Immature natural killer cell (primary cell): ENCODE measurements at regions not wholly inside any gene's neighbourhood (a gene's known extent, or its start where the extent isn't known, plus 50 kb on each side); places are given as distances from the start of the nearest gene placed in this dataset.

ENCODE experiments used
- DNase-seq, 3 donors: peaks; one replicate each; pipeline ENCODE4 v3.0.0; 2022; ENCODE audit warnings: mixed read lengths in 1 of 3
- H3K27ac Mint-ChIP-seq, 6 donors: one replicate each; pipeline ENCODE4 v1.8.0; 2020; ENCODE audit warnings: mixed read lengths in 6 of 6, mild to moderate bottlenecking in 5 of 6, inconsistent platforms in 4 of 6, moderate library complexity in 3 of 6
- H3K27me3 Mint-ChIP-seq, 3 donors: one replicate each; pipeline ENCODE4 v1.8.0; 2020 to 2021; ENCODE audit warnings: low read depth in 3 of 3, mild to moderate bottlenecking in 3 of 3, mixed read lengths in 3 of 3, moderate library complexity in 3 of 3, inconsistent platforms in 1 of 3
- H3K36me3 Mint-ChIP-seq, 3 donors: one replicate each; pipeline ENCODE4 v1.8.0; 2020; ENCODE audit warnings: mixed read lengths in 3 of 3, inconsistent platforms in 2 of 3, mild to moderate bottlenecking in 2 of 3
- H3K4me1 Mint-ChIP-seq, 2 donors: one replicate each; pipeline ENCODE4 v1.8.0; 2020; ENCODE audit warnings: inconsistent platforms in 2 of 2, mild to moderate bottlenecking in 2 of 2, mixed read lengths in 2 of 2, moderate library complexity in 1 of 2
- H3K4me3 Mint-ChIP-seq, 5 donors: one replicate each; pipeline ENCODE4 v1.8.0; 2020; ENCODE audit warnings: mild to moderate bottlenecking in 5 of 5, mixed read lengths in 5 of 5, inconsistent platforms in 3 of 5, moderate library complexity in 3 of 5
- H3K9me3 Mint-ChIP-seq, 6 donors: one replicate each; pipeline ENCODE4 v1.8.0; 2020; ENCODE audit warnings: mild to moderate bottlenecking in 6 of 6, mixed read lengths in 6 of 6, inconsistent platforms in 4 of 6, moderate library complexity in 3 of 6

- DNase-seq, result no peak
- H3K4me3 Mint-ChIP-seq, result no peak overlapping the region
These were observed 91.6 kb downstream of the TMX3 start for GRCh38 chr18:68623342-68623741.

GRCh38 chr18:68611311-68611710 is 103.6 kb downstream of the TMX3 start:
- Mint-ChIP-seq H3K27me3 (peaks cover 3 to 4% (median 3%) of the 10 kb centered on the region in 3 donors), H3K36me3 (no peaks in the 10 kb centered on the region), H3K4me3 (no peak overlapping the region), H3K27ac (no peak overlapping the region), H3K9me3 (peaks cover 0 to 8% (median under 1%) of the 10 kb centered on the region in 6 donors), H3K4me1 (no peaks in the 10 kb centered on the region)
- DNase-seq, result no peak

More at GRCh38 chr18:68623342-68623741, 91.6 kb downstream of the TMX3 start:
- H3K4me1 Mint-ChIP-seq, result no peaks in the 10 kb centered on the region
- no peak overlapping the region for H3K27ac Mint-ChIP-seq
- H3K36me3 Mint-ChIP-seq, result no peaks in the 10 kb centered on the region
- peaks cover 0 to 4% (median 2%) of the 10 kb centered on the region in 3 donors for H3K27me3 Mint-ChIP-seq
- H3K9me3 Mint-ChIP-seq, result peaks cover 0 to 3% (median 0%) of the 10 kb centered on the region in 6 donors

DNA sequence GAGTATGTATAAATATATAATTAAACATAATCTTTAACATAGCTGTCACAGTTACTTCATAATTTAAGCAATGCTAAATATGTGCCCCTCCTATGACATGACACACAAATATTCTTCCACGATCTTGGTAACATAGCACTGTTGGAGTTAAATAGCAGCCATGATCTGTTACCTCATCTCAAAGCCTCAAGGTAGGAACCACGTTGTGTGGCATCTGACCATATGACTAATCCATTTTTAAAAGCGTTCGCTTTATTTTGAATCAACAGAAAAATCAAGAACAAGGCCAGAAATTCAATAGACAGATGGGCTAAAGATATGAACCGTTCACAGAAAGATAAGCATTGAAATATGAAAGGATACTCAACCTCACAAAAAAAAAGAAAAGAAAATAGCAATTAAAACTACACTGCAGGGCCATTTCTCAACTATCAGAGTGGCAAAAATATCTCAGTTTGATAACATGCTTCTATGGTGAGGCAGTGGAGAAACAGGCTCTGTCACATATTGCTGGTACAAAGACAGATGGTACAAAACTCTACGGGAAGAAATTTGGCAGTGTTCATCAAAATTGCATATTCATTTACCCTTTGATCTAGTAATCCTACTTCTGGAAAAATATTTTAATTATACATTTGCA is 105.9 kb downstream of the TMX3 start:
- DNase-seq, result no peak
- H3K9me3 Mint-ChIP-seq, result peaks cover 0 to 8% (median under 1%) of the 10 kb centered on the region in 6 donors
- H3K4me1 Mint-ChIP-seq, result no peaks in the 10 kb centered on the region
- H3K4me3 Mint-ChIP-seq, result no peak overlapping the region
- H3K27me3 Mint-ChIP-seq, result peaks cover 3 to 4% (median 3%) of the 10 kb centered on the region in 3 donors
- no peak overlapping the region for H3K27ac Mint-ChIP-seq
- H3K36me3 Mint-ChIP-seq, result no peaks in the 10 kb centered on the region

DNA sequence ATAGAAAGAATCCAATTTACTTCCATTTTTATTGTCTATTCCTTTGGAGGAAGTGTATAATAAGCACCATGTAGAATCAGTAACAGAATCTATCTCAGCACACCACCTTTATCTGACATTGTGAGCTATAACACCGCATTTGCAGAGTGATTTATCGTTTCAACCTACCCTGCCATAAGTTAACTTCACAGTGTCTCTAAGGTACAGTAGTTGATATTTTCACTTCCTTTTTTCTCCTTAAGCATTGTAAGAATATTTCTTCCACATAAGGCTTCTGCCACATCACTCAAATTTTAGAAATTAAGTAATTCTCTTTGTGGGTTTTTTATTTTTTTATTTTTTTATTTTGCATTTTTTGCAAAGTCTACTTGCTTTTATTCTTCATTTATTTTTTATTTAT is 107.1 kb downstream of the TMX3 start:
- Mint-ChIP-seq H3K4me1 (no peaks in the 10 kb centered on the region), H3K27me3 (peaks cover 2 to 3% (median 3%) of the 10 kb centered on the region in 3 donors), H3K9me3 (peaks cover 0 to 8% (median 2%) of the 10 kb centered on the region in 6 donors), H3K4me3 (no peak overlapping the region), H3K27ac (no peak overlapping the region), H3K36me3 (no peaks in the 10 kb centered on the region)
- DNase-seq, result no peak

- Mint-ChIP-seq H3K4me3 (no peak overlapping the region), H3K36me3 (no peaks in the 10 kb centered on the region), H3K27ac (no peak overlapping the region), H3K4me1 (no peaks in the 10 kb centered on the region), H3K27me3 (peaks cover 0 to 8% (median 0%) of the 10 kb centered on the region in 3 donors), H3K9me3 (peaks cover 0 to 3% (median 0%) of the 10 kb centered on the region in 6 donors)
- DNase-seq, result no peak
These were observed 110.7 kb downstream of the TMX3 start for GRCh38 chr18:68604256-68604655.

GRCh38 chr18:68596016-68596415 is 118.9 kb downstream of the TMX3 start:
- Mint-ChIP-seq H3K4me1 (no peaks in the 10 kb centered on the region), H3K27me3 (no peaks in the 10 kb centered on the region), H3K27ac (no peak overlapping the region), H3K9me3 (peaks cover 0 to 4% (median 0%) of the 10 kb centered on the region in 6 donors), H3K4me3 (no peak overlapping the region), H3K36me3 (no peaks in the 10 kb centered on the region)
- DNase-seq, result no peak

DNA sequence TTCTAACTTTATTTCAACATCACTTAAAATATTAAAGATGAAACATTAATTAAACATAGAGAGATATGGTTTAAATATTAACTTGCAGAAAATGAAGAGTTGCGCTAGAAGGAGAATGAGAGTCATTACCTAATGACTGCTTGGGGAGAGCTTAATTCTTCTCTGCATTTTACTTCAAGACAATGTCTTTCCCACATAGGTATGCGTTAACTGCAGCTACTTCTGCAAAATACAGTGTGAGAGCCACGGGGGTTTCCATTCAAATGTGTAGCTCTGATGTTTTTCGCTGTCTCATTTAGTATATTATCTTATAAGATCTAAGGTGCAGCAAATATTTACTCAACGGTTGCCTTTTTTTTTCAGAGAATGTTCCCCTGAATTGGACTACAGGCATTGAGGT is 126.7 kb downstream of the TMX3 start:
- Mint-ChIP-seq H3K27me3 (peaks cover 0 to 4% (median 1%) of the 10 kb centered on the region in 3 donors), H3K27ac (no peak overlapping the region), H3K36me3 (no peaks in the 10 kb centered on the region), H3K4me3 (no peak overlapping the region), H3K4me1 (no peaks in the 10 kb centered on the region), H3K9me3 (peaks cover 0 to 6% (median under 1%) of the 10 kb centered on the region in 6 donors)
- no peak for DNase-seq

DNA sequence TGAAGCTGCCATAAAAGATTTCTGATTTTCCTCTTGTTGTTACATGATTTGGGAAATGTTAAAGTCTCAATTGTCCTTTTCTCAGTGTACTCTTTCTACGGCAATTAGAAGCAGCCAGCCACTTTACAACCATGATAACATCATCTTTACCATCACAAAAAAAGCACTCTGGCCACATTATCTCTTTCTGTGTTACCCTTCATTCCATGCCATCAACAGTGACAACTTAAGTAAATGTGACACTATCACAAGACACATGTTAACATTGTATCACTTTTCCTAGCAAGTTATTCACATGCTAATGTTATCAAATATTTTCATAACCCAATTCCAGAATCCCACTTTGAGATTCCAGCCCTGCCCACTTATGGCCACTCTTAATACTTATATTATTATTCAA is 131.2 kb downstream of the TMX3 start:
- Mint-ChIP-seq H3K4me1 (no peaks in the 10 kb centered on the region), H3K36me3 (no peaks in the 10 kb centered on the region), H3K27ac (no peak overlapping the region), H3K9me3 (peaks cover 0 to 2% (median 0%) of the 10 kb centered on the region in 6 donors), H3K27me3 (peaks cover 0 to 4% (median 0%) of the 10 kb centered on the region in 3 donors), H3K4me3 (no peak overlapping the region)
- no peak for DNase-seq

DNA sequence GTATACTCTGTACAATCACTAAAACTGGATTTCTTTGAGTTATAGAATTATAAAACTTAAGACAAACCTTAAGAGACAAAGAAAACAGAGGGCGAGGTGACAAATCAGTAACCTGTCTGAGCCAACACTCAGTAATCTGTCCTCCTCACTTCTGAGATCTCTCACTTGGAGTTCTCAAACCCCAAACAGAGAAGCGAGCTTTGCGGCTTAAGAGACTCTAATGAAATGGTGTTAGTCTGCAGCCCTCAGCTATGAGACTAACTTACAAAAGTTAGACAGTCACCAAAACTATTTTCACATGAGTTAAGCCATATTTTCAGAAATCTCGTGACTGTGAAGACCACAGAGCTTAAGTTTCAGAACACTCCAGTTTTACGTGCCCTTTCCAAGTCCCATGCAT is 140.6 kb downstream of the TMX3 start:
- Mint-ChIP-seq H3K9me3 (peaks cover 0 to 8% (median under 1%) of the 10 kb centered on the region in 6 donors), H3K27me3 (peaks cover 1 to 2% (median 2%) of the 10 kb centered on the region in 3 donors), H3K36me3 (no peaks in the 10 kb centered on the region), H3K4me1 (no peaks in the 10 kb centered on the region), H3K27ac (no peak overlapping the region), H3K4me3 (no peak overlapping the region)
- no peak for DNase-seq

- Mint-ChIP-seq H3K27me3 (peaks cover 0 to 4% (median 1%) of the 10 kb centered on the region in 3 donors), H3K27ac (no peak overlapping the region), H3K4me3 (no peak overlapping the region), H3K4me1 (no peaks in the 10 kb centered on the region), H3K36me3 (no peaks in the 10 kb centered on the region), H3K9me3 (peaks cover 0 to 10% (median 3%) of the 10 kb centered on the region in 6 donors)
- no peak for DNase-seq
These were observed 145.0 kb downstream of the TMX3 start for GRCh38 chr18:68569936-68570335.

- Mint-ChIP-seq H3K4me3 (no peak overlapping the region), H3K9me3 (peaks cover 0 to 9% (median 3%) of the 10 kb centered on the region in 6 donors), H3K4me1 (no peaks in the 10 kb centered on the region), H3K27me3 (peaks cover 0 to 4% (median 1%) of the 10 kb centered on the region in 3 donors), H3K27ac (no peak overlapping the region), H3K36me3 (no peaks in the 10 kb centered on the region)
- DNase-seq, result no peak
These were observed 146.3 kb downstream of the TMX3 start for GRCh38 chr18:68568364-68569155.

DNA sequence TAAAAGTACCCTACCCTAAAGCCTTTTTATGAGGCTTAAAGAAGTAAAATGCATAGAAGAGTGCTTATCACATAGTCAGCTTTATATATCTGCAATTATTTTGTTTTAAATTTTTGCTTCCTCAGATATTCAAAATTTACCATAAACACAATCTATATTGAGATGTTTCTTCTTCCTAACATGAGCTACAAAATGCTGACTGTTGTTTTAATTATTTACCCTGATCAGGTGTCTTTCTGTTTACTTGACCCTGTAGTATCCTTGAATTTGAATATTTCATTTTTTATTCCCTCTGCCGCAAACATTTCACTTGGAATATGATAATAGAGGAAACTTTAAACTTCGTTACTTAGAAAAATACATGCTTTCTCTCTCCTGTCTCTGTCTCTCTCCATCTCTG is 147.9 kb downstream of the TMX3 start:
- Mint-ChIP-seq H3K4me3 (no peak overlapping the region), H3K9me3 (peaks cover 0 to 8% (median 4%) of the 10 kb centered on the region in 6 donors), H3K27me3 (peaks cover 0 to 2% (median 1%) of the 10 kb centered on the region in 3 donors), H3K27ac (no peak overlapping the region), H3K36me3 (no peaks in the 10 kb centered on the region), H3K4me1 (no peaks in the 10 kb centered on the region)
- no peak for DNase-seq

GRCh38 chr18:68564961-68565360 is 149.9 kb downstream of the TMX3 start:
- Mint-ChIP-seq H3K27me3 (peaks cover 0 to 2% (median 2%) of the 10 kb centered on the region in 3 donors), H3K9me3 (peaks cover 0 to 6% (median 3%) of the 10 kb centered on the region in 6 donors), H3K4me1 (no peaks in the 10 kb centered on the region), H3K36me3 (no peaks in the 10 kb centered on the region), H3K27ac (no peak overlapping the region), H3K4me3 (no peak overlapping the region)
- no peak for DNase-seq

- DNase-seq, result no peak
- H3K9me3 Mint-ChIP-seq, result peaks cover 0 to 8% (median 3%) of the 10 kb centered on the region in 6 donors
- H3K27ac Mint-ChIP-seq, result no peak overlapping the region
- peaks cover 0 to 2% (median 2%) of the 10 kb centered on the region in 3 donors for H3K27me3 Mint-ChIP-seq
- no peaks in the 10 kb centered on the region for H3K4me1 Mint-ChIP-seq
- no peaks in the 10 kb centered on the region for H3K36me3 Mint-ChIP-seq
- no peak overlapping the region for H3K4me3 Mint-ChIP-seq
These were observed 150.6 kb downstream of the TMX3 start for GRCh38 chr18:68564351-68564750.
